ENCODE measurements at regions not wholly inside any gene's neighbourhood (a gene's known extent, or its start where the extent isn't known, plus 50 kb on each side); places are given as distances from the start of the nearest gene placed in this dataset.

- no peak for DNase-seq (ENCODE audit: low read depth)
Observed at GRCh38 chr5:133741396-133741795, 129.1 kb upstream of the FSTL4 start.

GRCh38 chr5:133739181-133739780, 126.9 kb upstream of the FSTL4 start:
- DNase-seq (ENCODE audit: low read depth): no peak

DNA sequence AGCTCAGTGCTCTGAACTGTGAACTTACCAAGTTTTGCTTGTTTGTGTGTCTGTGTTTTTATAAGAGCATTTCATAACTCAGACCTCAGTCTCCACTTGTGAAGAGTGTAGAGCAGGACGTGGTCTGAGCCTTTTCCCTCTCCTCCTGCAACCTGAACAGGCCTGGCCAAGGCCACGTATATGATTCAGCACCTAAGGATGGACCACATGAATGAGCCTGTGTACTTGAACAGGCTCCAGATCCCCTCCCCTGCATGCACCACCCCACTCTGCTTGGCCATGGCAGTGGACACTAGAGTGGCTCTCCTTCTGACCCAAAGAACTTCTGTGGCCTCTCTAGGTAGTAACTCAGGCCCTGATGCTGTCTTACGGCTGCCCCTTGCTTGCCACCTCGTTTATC, 125.9 kb upstream of the FSTL4 start:
- peak; percentile 58 for DNase-seq (ENCODE audit: low read depth)

DNA sequence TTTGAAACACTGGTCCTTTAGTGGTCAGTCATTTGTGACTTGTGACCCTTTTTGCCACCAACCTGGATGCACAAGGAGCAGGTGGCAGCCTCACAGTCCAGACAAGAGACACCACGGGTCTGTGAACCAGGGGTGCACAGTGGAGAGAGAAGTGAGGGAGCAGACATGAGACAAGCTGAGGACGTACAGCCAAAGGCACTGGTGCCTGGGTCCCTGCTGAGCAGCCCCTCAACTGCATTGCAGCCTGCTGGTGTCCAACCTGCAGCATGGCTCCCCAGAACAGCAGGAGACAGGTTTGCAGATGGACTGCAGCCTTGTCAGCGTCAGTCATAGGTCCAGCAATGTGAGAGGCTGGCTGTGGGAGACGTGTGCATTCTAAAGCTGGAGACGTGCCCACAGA, 124.2 kb upstream of the FSTL4 start:
- DNase-seq (ENCODE audit: low read depth): no peak

GRCh38 chr5:133735346-133735745, 123.0 kb upstream of the FSTL4 start:
- DNase-seq (ENCODE audit: low read depth): peak; percentile 97

DNA sequence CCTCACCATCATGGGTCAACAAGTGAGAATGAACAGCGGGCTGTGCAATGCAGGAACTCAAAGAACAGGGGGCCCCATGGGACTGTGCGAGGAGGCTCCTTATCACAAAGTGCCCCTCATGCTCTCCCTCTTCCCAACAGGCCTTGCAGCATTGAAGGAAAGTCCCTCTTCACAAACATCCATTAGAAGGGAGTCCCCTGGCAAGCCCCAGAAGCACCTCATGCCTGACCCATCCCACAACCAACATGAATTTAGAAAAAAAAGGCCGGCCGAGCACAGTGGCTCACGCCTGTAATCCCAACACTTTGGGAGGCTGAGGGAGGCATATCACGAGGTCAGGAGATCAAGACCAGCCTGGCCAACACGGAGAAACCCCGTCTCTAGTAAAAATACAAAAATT, 122.6 kb upstream of the FSTL4 start:
- no peak for DNase-seq (ENCODE audit: low read depth)

GRCh38 chr5:133732536-133732935, 120.2 kb upstream of the FSTL4 start:
- DNase-seq (ENCODE audit: low read depth): no peak

- DNase-seq (ENCODE audit: low read depth): no peak
Observed at GRCh38 chr5:133731951-133732350, 119.6 kb upstream of the FSTL4 start.

GRCh38 chr5:133730866-133731265, 118.5 kb upstream of the FSTL4 start:
- DNase-seq (ENCODE audit: low read depth): no peak

DNA sequence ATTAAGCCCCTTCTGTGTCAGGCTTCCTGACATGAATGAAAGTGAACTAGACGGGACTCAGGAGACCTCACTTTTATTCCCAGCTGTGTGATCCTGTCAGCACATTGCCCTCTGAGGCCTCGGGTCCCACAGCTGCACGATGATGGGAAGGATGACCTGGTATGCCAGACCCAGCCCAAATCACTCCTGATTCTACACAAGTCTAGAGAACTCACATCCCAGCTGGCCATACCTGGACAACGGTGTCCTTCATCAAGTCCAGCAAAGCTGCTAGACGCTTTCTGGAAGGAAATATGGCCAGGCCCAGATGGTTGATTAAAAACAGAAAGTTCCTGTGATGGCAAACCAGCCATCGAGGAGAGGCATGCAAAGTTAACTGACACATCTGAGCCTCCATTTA, 118.0 kb upstream of the FSTL4 start:
- DNase-seq (ENCODE audit: low read depth): no peak

- DNase-seq (ENCODE audit: low read depth): no peak
Observed at GRCh38 chr5:133729800-133730199, 117.5 kb upstream of the FSTL4 start.

GRCh38 chr5:133728475-133728874, 116.1 kb upstream of the FSTL4 start:
- no peak for DNase-seq (ENCODE audit: low read depth)

- DNase-seq (ENCODE audit: low read depth): no peak
Observed at GRCh38 chr5:133727636-133728035, 115.3 kb upstream of the FSTL4 start.

DNA sequence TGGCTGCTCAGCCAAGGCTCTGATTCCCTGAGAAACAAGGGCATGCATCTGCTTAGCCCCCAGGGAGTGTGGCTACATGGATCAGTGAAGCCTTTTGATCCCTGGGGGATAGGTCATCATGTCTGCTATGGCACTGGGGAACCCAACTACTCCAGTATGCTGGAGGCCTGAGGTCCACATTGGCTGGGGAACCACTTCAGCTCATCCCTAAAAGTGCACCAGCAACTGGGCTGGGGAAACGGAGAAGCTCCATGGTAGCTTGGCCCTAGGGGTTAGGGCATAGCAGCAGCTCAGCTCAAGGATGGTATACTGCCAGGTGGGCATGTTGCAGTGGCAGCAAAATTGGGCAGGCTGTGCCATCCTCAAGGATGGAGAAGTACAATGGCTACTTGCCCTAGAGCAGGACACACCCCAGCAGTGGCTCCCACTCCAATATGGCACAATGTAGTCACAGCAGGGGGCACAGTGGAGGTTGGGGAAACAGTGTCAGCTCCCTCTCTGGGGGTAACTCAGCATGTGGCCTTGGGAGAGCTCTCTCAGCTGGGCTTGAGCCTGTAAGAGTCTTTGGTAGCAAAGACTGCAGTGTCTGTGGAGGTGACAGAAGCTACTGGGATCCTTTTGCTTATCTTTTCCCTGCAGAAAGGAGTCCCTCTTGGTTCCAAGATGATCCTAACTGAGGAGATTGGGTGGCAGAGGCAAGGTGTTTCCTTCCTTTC, 111.5 kb upstream of the FSTL4 start:
- DNase-seq (ENCODE audit: low read depth): no peak

- no peak for DNase-seq (ENCODE audit: low read depth)
Observed at GRCh38 chr5:133723126-133723525, 110.8 kb upstream of the FSTL4 start.

DNA sequence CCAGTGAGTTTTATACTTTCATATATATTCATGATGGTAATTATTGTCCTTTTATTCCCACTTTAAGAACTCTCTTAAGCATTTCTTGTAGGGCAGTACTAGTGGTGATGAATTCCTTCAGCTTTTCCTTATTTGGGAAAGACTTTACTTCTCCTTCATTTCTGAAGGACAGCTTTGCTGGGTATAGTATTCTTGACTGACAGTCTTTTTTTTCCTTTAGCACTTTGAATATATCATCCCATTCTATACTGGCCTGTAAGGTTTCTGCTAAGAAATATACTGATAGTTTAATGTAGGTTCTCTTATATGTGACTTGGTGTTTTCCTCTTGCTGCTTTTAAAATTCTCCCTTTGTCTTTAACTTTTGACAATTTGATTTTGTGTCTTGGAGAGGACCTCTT, 109.0 kb upstream of the FSTL4 start:
- DNase-seq (ENCODE audit: low read depth): no peak

DNA sequence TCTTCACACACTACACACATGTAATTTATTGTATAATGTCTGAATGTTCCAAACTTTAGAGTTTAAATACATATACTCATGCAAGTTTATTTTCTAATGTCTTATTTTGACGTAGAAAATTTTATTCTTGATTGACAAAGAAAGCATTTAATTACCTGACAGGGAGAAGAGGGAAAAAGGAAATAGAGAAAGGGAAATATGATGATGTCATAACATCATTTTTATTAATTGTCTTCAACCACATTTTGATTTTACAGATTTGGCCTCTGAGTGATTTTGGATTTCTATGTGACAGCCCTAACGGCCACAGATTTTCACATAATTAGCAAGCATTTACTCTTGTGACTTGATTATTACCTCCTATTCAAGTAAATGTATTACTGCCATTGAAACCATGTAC, 106.1 kb upstream of the FSTL4 start:
- no peak for DNase-seq (ENCODE audit: low read depth)

DNA sequence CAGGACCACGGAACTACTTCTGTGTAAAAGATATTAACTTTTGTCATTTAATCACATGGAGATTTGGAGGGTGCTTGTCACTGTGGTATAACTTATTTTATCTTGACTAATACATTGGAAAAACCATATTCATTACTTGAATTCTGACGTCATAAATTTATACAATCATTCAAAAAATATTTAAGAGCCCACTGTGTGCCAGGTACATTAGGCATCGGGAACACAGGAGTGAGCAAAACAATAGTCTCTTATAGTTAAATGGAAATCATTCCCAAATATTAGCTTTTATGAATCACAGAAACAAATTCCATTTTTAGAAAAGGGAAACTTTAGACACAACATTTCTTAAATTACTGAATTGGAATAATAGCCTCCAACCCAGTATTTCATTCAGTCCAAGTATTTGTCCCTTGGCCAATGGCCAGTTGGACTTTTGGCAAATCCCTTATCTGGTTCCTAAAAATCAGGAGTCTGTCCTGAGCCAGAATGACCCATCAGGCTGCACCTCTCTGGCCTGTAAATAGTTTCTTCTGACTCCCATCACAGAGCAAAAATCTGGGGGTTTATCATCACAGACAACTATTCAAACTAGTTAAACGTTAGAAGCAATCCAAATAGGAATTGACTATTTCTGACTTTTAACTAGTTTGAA, 104.3 kb upstream of the FSTL4 start:
- no peak for DNase-seq (ENCODE audit: low read depth)

- no peak for DNase-seq (ENCODE audit: low read depth)
Observed at GRCh38 chr5:133715616-133716015, 103.3 kb upstream of the FSTL4 start.

GRCh38 chr5:133715216-133715615, 102.9 kb upstream of the FSTL4 start:
- DNase-seq (ENCODE audit: low read depth): no peak

GRCh38 chr5:133714161-133714915, 102.0 kb upstream of the FSTL4 start:
- peak; percentile 83 for DNase-seq (ENCODE audit: low read depth)

DNA sequence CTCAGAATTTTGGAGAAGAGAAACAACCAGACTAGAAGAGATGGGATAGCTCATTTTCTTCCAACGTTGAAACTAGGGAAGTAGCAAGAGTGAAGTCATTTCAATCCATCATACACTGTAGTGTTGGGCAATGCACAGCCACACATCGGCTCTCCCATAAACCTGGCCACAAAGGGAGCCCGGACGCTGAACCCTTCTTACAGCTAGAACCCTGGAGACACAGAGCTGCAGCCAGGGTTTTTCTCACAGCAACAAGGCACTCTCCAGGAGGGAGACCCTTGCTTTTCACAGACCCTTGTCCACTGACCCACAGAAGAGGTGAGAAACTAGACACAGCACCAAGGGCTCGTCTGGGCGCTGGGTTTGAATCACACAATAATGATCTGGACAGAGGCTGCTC, 101.4 kb upstream of the FSTL4 start:
- DNase-seq (ENCODE audit: low read depth): no peak

GRCh38 chr5:133713209-133713608, 100.9 kb upstream of the FSTL4 start:
- no peak for DNase-seq (ENCODE audit: low read depth)

All from M059J (cell line).